RPMI7951 (cell line): ENCODE measurements at regions not wholly inside any gene's neighbourhood (a gene's known extent, or its start where the extent isn't known, plus 50 kb on each side); places are given as distances from the start of the nearest gene placed in this dataset.

Experiments
- DNase-seq: peaks from one replicate; pipeline ENCODE4 v3.0.0-alpha.2; 2012; ENCODE audit warnings: low read depth

- no peak for DNase-seq
Measured at GRCh38 chr6:76420094-76420493, 347.6 kb upstream of the IMPG1 start.

- no peak for DNase-seq
Measured at GRCh38 chr6:76418560-76419223, 346.2 kb upstream of the IMPG1 start.

DNA sequence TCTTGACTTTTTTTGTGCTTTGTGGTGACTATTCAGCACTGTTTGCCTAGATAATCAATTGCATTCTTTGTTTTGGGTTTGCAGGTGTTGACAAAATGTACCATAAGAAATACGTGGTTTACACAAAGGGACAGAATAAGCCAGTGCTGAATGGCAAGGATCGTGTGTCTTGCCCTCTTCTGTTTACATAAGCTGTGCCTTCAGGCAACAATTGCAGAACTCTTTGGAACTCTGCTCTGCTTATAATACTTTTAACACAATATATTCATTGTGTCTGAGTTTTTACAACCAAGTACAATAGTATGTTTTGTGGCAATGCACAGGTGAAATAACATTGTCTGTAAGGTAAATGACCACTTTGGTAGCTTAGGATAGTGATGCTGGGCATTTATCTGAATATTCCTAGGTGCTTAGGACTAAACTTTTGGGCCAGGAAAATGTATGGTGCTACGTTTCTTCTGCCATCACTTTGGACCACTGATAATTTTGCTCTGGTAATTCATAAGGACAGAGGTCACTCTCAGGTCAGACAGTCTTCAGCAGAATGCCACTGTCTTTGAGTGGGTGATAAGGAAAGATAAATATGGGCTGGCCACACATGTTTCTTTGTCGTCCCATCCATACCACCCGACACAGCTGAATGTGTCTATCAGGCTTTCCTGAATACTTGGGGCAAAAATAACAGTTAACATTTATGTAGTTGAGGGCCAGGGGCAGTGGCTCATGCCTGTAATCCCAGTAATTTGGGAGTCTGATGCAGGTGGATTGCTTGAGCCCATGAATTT is 344.6 kb upstream of the IMPG1 start:
- no peak for DNase-seq

DNA sequence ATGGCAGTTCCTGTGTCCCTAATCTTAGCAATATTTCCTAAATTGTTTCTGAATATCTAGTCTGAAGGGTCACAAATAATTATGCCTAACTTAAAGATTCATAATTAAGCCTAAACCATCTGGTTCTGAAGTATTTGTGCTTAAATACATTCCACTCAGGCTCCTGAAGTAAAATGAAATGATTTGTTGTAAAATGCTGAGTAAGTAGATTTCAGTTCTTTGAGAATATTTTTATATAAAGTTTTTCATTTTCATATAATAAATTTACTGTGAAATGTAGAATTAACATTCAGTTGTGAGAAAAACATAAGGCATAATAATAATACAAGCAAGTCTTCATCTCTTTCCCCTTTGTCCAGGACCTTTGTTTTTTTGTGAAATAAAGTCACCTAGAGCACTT is 330.6 kb upstream of the IMPG1 start:
- DNase-seq, result no peak

DNA sequence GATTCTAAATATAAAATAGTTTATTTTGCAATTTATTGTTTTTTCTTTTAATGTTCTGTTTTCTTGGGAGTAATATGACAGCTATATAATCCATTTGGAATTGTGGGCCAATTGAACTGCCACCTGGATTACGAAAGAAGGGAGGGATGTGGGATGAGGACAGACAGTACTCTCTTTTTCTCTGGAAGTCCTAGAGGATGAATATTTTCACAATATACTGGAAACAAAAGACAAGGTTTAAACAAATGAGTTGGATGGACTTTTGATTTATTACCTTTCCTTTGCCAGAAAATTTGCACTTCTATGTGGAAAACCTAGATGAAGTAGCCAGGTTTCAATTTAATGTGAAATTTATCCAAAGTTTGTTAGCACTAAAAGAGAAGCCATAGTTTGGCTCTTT is 325.5 kb upstream of the IMPG1 start:
- DNase-seq, result no peak

- no peak for DNase-seq
Measured at GRCh38 chr6:76382201-76382600, 309.7 kb upstream of the IMPG1 start.

DNA sequence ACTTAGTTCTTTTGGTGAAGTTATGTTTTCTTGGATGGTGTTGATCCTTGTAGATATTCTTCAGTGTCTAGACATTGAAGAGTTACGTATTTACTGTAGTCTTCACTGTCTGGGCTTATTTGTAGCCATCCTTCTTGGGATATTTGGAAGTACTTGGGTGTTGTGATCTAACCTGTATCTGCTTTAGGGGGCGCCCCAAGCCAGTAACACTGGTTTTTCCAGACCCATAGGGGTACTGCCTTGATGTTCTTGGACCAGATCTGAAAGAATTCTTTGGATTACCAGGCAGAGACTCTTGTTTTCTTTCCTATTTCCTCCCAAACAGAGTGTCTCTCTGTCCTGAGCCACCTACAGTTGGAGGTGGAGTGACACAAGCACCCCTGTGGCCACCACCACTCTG is 309.1 kb upstream of the IMPG1 start:
- no peak for DNase-seq

- no peak for DNase-seq
Measured at GRCh38 chr6:76351275-76351674, 278.8 kb upstream of the IMPG1 start.

DNA sequence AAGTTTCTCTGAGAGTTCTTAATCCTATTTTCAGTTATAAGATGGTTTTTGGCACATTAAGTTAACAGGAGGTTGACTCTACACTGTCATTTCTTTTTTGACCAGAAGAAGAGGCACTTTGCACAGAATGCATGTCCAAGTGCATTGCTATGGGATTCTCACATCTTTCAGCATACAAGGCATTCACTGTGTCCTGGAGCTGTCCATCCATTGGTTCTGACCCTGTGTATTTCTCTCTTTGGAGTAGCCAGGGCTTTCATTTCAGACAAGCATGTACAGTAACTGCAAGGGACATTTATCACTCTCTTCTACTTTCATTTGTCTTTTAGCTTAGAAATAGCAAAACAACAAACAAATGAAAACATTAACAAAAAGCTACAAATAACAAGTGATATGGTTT is 275.1 kb upstream of the IMPG1 start:
- no peak for DNase-seq

GRCh38 chr6:76342611-76343160 is 270.2 kb upstream of the IMPG1 start:
- no peak for DNase-seq

DNA sequence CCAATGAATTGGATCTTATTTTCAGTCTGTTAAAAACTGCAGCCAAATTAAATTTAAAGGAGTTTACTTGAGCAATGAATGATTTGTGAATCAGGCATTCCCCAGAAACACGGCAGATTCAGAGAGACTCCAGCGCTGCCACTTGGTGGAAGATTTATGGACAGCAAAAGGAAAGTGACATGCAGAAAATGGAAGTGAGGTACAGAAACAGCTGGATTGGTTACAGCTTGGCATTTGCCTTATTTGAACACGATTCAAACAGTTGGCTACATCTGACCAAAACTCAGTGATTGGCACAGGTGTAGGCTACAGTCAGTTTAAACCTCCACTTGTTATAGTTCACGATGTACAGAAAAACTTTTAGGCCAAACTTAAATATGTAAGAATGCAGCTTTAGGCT is 257.6 kb upstream of the IMPG1 start:
- DNase-seq, result no peak

GRCh38 chr6:76326871-76327270 is 254.4 kb upstream of the IMPG1 start:
- DNase-seq, result no peak
